Fibroblast of villous mesenchyme (primary cell): ENCODE measurements at regions not wholly inside any gene's neighbourhood (a gene's known extent, or its start where the extent isn't known, plus 50 kb on each side); places are given as distances from the start of the nearest gene placed in this dataset.

Experiments
- DNase-seq: peaks from one replicate; pipeline ENCODE4 v3.0.0-alpha.2; 2010; ENCODE audit warnings: low read depth
- H3K4me3 ChIP-seq: 2 replicates; pipeline ENCODE4 v1.5.1; 2011; ENCODE audit warnings: low read depth, mild to moderate bottlenecking, low read length
- CTCF ChIP-seq: IDR thresholded peaks from 2 replicates; pipeline ENCODE4 v1.5.1; 2012; ENCODE audit warnings: low read depth, mild to moderate bottlenecking, low read length; ENCODE audit not compliant: insufficient read depth

GRCh38 chr12:30824311-30824710 is 69.6 kb upstream of the CAPRIN2 start:
- no peak for DNase-seq
- TF ChIP-seq CTCF: no peak

DNA sequence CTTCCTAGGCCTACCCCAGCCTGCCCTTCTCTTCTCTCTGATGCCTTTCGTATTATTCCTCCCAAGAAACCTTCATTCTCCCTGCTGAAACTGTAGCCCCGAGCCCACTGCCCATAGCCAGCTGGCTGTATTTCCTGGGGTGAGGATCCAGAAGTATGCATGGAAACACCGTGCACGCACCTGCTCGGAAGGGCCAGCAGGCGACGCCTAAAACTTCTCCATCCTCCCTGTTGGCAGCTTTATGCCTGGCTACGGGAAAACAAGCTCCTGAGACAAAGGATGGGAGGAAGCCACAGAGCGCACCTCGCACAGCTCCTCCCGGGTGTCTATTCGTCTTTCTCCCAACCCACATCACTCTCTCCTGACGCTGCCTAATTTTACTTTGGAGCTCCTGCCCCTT is 69.0 kb upstream of the CAPRIN2 start:
- H3K4me3 ChIP-seq: no peak overlapping the region
- no peak for DNase-seq
- TF ChIP-seq CTCF: no peak

More at GRCh38 chr12:30824311-30824710, 69.6 kb upstream of the CAPRIN2 start:
- no peak overlapping the region for H3K4me3 ChIP-seq

DNA sequence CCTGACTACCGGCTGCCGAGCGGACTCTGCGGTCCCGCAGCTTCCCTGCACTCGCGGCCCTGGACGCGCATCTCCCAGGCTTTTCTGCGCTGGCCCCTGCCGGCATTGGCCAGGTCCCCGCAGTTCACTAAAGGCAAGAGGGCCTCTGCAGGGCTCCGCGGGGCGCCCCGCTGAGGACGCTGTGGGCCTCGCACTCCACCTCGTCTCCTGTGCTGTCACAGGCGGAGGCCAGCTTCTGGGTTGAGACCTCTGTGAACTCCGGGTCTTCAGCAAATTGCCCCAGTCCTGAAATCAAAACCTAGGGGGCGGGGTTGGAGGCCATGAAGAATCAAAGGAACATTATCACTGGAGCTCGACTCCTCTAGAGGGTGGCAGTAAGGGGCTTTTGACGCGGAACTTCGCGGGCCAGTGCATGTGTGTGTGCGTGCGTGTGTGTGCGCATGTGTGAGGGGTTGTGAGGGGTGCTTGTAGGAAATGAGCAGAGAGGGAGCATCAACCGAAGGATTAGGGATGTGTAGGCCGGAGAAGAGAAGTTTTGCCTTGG is 68.5 kb upstream of the CAPRIN2 start:
- TF ChIP-seq CTCF: no peak
- DNase-seq: no peak

GRCh38 chr12:30822385-30823155 is 67.8 kb upstream of the CAPRIN2 start:
- no peak for TF ChIP-seq CTCF
- DNase-seq: peak; percentile 50
- H3K4me3 ChIP-seq: peak overlapping the region; percentile 46

More for the DNA sequence above, 68.5 kb upstream of the CAPRIN2 start:
- H3K4me3 ChIP-seq: peak overlapping the region; percentile 46

DNA sequence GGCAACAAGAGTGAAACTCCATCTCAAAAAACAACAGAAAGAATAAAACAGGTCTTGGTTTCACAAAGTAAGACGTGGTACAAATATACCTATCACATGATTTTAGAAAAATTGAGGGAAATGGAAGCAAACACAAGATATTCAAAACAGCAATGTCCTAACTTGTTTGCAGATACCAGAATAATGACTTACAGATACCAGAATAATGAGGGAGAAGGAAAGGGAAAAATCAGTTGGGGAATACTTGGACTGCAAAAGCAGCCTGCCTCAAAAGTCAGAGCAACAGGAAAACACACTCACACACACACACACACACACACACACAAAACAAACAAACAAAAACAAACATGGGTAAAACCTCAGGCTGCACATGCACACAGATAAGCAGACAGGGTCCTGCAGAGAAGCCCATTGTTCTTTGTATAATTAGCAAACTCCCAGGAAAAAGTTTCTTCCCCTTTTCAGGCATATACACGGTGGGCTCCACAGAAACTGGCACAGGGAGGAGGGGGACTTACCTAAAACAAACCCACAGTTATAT is 65.7 kb upstream of the CAPRIN2 start:
- no peak for DNase-seq
- no peak for TF ChIP-seq CTCF
- no peak overlapping the region for H3K4me3 ChIP-seq

- DNase-seq: no peak
- H3K4me3 ChIP-seq: no peak overlapping the region
- no peak for TF ChIP-seq CTCF
Measured at GRCh38 chr12:30818562-30818961, 63.8 kb upstream of the CAPRIN2 start.
